Fibroblast of lung (primary cell): ENCODE measurements at regions not wholly inside any gene's neighbourhood (a gene's known extent, or its start where the extent isn't known, plus 50 kb on each side); places are given as distances from the start of the nearest gene placed in this dataset.

Experiments used
- DNase-seq, 2 donors: peaks; one replicate each; pipeline versions ENCODE4 v3.0.0 to v3.0.0-alpha.2; 2010; ENCODE audit warnings: low read depth in 2 of 2
- H2AFZ ChIP-seq: 2 replicates; pipeline ENCODE4 v1.5.1; 2012; ENCODE audit warnings: low read length, control low read depth, inconsistent platforms
- H3K27ac ChIP-seq: 2 replicates; pipeline ENCODE4 v1.5.1; 2011; ENCODE audit warnings: low read length, control low read depth; ENCODE audit not compliant: insufficient read depth
- H3K27me3 ChIP-seq: 2 replicates; pipeline ENCODE4 v1.5.1; 2011; ENCODE audit warnings: mild to moderate bottlenecking, low read length; ENCODE audit not compliant: control insufficient read depth, insufficient read depth
- H3K36me3 ChIP-seq: 2 replicates; pipeline ENCODE4 v1.5.1; 2011; ENCODE audit warnings: low read length; ENCODE audit not compliant: control insufficient read depth, insufficient read depth
- H3K4me1 ChIP-seq: 2 replicates; pipeline ENCODE4 v1.5.1; 2011; ENCODE audit warnings: low read length; ENCODE audit not compliant: control insufficient read depth, insufficient read depth; ENCODE audit errors: extremely low read depth
- H3K4me2 ChIP-seq: 2 replicates; pipeline ENCODE4 v1.5.1; 2011; ENCODE audit warnings: low read length, control low read depth; ENCODE audit not compliant: insufficient read depth; ENCODE audit errors: extremely low read depth
- H3K4me3 ChIP-seq, 4 experiments: fragments of 200-600 bp in 1 of 4; sonication (generic) in 1 of 4; replicated peaks in 1 of 4; 2 replicates each; pipeline ENCODE4 v1.5.1; 2011 to 2016; ENCODE audit warnings: low read length in 4 of 4, low read depth in 3 of 4, mild to moderate bottlenecking in 3 of 4, control low read depth in 2 of 4, inconsistent platforms in 1 of 4, mixed read lengths in 1 of 4; ENCODE audit not compliant: insufficient read depth in 1 of 4; ENCODE audit errors: control extremely low read depth in 1 of 4
- H3K79me2 ChIP-seq: 2 replicates; pipeline ENCODE4 v1.5.1; 2012; ENCODE audit warnings: mild to moderate bottlenecking, low read length, inconsistent platforms; ENCODE audit not compliant: control insufficient read depth, insufficient read depth
- H3K9ac ChIP-seq: 2 replicates; pipeline ENCODE4 v1.5.1; 2011; ENCODE audit warnings: mild to moderate bottlenecking, low read length, control low read depth; ENCODE audit not compliant: insufficient read depth
- H3K9me3 ChIP-seq: 2 replicates; pipeline ENCODE4 v1.5.1; 2012; ENCODE audit warnings: low read depth, low read length; ENCODE audit not compliant: control insufficient read depth, insufficient read depth
- H4K20me1 ChIP-seq: 2 replicates; pipeline ENCODE4 v1.5.1; 2011; ENCODE audit warnings: low read length; ENCODE audit not compliant: control insufficient read depth, insufficient read depth; ENCODE audit errors: extremely low read depth
- EZH2 ChIP-seq: IDR thresholded peaks from 2 replicates; pipeline ENCODE4 v1.5.1; 2012; ENCODE audit warnings: low read length, control low read depth, mild to moderate bottlenecking; ENCODE audit errors: missing control alignments
- TF ChIP-seq, protein P1 (sequence below), 2 donors: IDR thresholded peaks in 1 of 2; conservative IDR thresholded peaks in 1 of 2; 1 replicate in 1 of 2; 2 replicates in 1 of 2; pipeline ENCODE4 v1.5.1; 2011 to 2012; ENCODE audit warnings: low read length in 2 of 2, control low read depth in 1 of 2, inconsistent platforms in 1 of 2, low read depth in 1 of 2, mild to moderate bottlenecking in 1 of 2

DNA sequence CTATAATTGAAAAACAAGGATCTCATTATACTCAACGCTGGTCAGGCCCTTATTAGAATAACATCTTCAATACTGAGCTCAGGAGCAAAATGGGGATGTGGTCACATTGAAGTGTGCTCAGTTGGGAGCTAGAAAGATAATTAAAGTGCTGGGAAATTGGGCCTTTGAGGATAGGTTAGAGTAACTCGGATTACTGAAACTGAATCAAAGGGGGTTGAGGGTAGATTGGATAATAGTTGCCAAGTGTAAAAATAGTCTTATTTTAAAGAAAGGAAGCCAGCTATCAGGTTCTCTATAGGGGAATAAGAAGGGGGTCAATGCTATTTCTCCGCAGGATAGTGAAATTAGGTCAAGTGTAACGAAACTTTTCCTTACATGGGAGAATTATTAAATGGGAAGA is 391.0 kb upstream of the PTPRD start:
- no peak overlapping the region for H3K27ac ChIP-seq
- no peaks in the 10 kb centered on the region for H3K9me3 ChIP-seq
- no peak for DNase-seq
- no peak overlapping the region for H3K9ac ChIP-seq
- no peaks in the 10 kb centered on the region for H3K79me2 ChIP-seq
- no peaks in the 10 kb centered on the region for H3K4me1 ChIP-seq
- H3K36me3 ChIP-seq: no peaks in the 10 kb centered on the region
- no peaks in the 10 kb centered on the region for H3K27me3 ChIP-seq
- H2AFZ ChIP-seq: no peak overlapping the region
- no peaks in the 10 kb centered on the region for H4K20me1 ChIP-seq
- no peak overlapping the region for H3K4me3 ChIP-seq
- TF ChIP-seq, protein P1, sequence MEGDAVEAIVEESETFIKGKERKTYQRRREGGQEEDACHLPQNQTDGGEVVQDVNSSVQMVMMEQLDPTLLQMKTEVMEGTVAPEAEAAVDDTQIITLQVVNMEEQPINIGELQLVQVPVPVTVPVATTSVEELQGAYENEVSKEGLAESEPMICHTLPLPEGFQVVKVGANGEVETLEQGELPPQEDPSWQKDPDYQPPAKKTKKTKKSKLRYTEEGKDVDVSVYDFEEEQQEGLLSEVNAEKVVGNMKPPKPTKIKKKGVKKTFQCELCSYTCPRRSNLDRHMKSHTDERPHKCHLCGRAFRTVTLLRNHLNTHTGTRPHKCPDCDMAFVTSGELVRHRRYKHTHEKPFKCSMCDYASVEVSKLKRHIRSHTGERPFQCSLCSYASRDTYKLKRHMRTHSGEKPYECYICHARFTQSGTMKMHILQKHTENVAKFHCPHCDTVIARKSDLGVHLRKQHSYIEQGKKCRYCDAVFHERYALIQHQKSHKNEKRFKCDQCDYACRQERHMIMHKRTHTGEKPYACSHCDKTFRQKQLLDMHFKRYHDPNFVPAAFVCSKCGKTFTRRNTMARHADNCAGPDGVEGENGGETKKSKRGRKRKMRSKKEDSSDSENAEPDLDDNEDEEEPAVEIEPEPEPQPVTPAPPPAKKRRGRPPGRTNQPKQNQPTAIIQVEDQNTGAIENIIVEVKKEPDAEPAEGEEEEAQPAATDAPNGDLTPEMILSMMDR (conservative IDR thresholded peaks at IDR 0.05 in 1 of 2, IDR thresholded peaks at IDR 0.05 in 1 of 2; ENCODE audit: low read depth in 1 of 2, low read length in 2 of 2): no peak
- no peak for TF ChIP-seq EZH2
- no peak overlapping the region for H3K4me2 ChIP-seq

DNA sequence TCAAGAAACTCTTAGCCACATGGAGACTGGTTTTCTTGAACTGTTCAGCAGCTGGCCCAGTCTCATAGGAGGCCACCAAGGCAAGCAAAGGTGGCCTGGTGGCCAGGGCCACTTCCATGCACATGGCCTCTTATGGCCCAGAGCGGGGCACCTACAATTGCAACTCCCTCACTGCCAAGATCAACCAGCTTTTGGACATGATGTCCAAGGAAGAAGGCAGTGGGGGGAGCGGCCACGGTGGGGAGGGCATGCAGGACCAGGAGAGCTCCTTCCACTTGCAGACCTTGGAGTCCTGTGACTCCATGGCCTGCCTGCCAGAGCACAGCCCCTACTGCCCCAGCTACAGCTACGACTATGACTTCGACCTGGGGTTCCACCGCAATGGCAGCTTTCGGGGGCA is 398.9 kb upstream of the PTPRD start:
- H2AFZ ChIP-seq: no peak overlapping the region
- no peaks in the 10 kb centered on the region for H4K20me1 ChIP-seq
- H3K4me2 ChIP-seq: no peak overlapping the region
- H3K9ac ChIP-seq: no peak overlapping the region
- H3K27me3 ChIP-seq: no peaks in the 10 kb centered on the region
- DNase-seq: no peak
- no peaks in the 10 kb centered on the region for H3K36me3 ChIP-seq
- H3K4me3 ChIP-seq: no peak overlapping the region
- no peaks in the 10 kb centered on the region for H3K9me3 ChIP-seq
- H3K27ac ChIP-seq: no peak overlapping the region
- H3K79me2 ChIP-seq: no peaks in the 10 kb centered on the region
- TF ChIP-seq EZH2: no peak
- TF ChIP-seq, protein P1 (conservative IDR thresholded peaks at IDR 0.05 in 1 of 2, IDR thresholded peaks at IDR 0.05 in 1 of 2; ENCODE audit: low read depth in 1 of 2, low read length in 2 of 2): no peak
- no peaks in the 10 kb centered on the region for H3K4me1 ChIP-seq

DNA sequence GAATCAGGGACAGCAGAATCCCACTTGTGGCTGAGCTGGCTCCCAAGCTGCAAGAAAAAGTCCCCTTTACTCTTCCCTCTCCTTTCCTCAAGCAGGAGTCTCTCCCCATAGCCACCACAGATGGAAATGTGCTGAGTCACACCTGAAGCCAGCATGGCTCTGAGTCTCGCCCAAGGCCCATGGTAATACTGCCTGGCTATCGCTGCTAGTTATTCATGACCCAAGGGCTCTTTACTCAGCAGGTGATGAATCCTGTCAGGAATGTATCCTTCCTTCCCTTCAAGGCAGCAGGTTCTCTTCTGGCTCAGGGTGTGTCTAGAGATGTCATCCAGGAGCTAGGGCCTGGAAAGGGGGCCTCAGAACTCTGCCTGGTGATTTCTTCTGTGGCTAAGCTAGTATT is 403.3 kb upstream of the PTPRD start:
- Histone ChIP-seq H3K9ac (no peak overlapping the region), H2AFZ (no peak overlapping the region), H3K4me3 (no peak overlapping the region), H3K36me3 (no peaks in the 10 kb centered on the region), H3K27ac (no peak overlapping the region), H3K9me3 (no peaks in the 10 kb centered on the region), H3K4me2 (no peak overlapping the region), H3K79me2 (no peaks in the 10 kb centered on the region), H3K4me1 (no peaks in the 10 kb centered on the region), H4K20me1 (no peaks in the 10 kb centered on the region), H3K27me3 (no peaks in the 10 kb centered on the region)
- TF ChIP-seq EZH2: no peak
- TF ChIP-seq, protein P1 (conservative IDR thresholded peaks at IDR 0.05 in 1 of 2, IDR thresholded peaks at IDR 0.05 in 1 of 2; ENCODE audit: low read depth in 1 of 2, low read length in 2 of 2): no peak
- no peak for DNase-seq
